ENCODE measurements at regions not wholly inside any gene's neighbourhood (a gene's known extent, or its start where the extent isn't known, plus 50 kb on each side); places are given as distances from the start of the nearest gene placed in this dataset.

- no peak overlapping the region for H2AK5ac ChIP-seq (ENCODE audit: low read depth, low read length)
- POLR2A ChIA-PET (ENCODE audit: unreplicated experiment): interaction anchor here (0.6 to 0.7 kb wide), 2 partner anchors 190 to 395 kb away, joined by 7 to 10 read pairs; no protein-coding TSS in a partner anchor
- H2BK120ac ChIP-seq (ENCODE audit: low read depth, low read length): no peak overlapping the region
- H3K56ac ChIP-seq (ENCODE audit: extremely low read depth, insufficient read depth, low read length): no peak overlapping the region
- no TSS peak for BruUV-seq (replicated peaks)
- no peaks in the 10 kb centered on the region for H3K4me1 ChIP-seq (ENCODE audit: control insufficient read depth, insufficient read depth, low read length)
- no peak for ATAC-seq (ENCODE audit: low read depth)
- H3K4me2 ChIP-seq (ENCODE audit: low read depth, low read length): no peak overlapping the region
- dilution Hi-C loops (cut with HindIII; ENCODE audit: low sequenced_read_pairs, unreplicated experiment) (no loop called here), intact Hi-C loops (cut with micrococcal nuclease) (loop anchor here (5.0 kb wide), 1 partner anchor 87 kb away; no protein-coding TSS in a partner anchor), in situ Hi-C loops (cut with MboI; ENCODE audit: low sequenced_read_pairs) (no loop called here)
- H3K27ac ChIP-seq (ENCODE audit: insufficient read depth, low read length): no peak overlapping the region
- DNase-seq: no peak
- no peaks in the 10 kb centered on the region for H3K9me1 ChIP-seq (ENCODE audit: insufficient read depth, low read length)
- no peak overlapping the region for H3K23ac ChIP-seq (ENCODE audit: low read depth, low read length)
- H2AK9ac ChIP-seq (replicated peaks; ENCODE audit: low read depth, low read length, poor library complexity): no peak overlapping the region
- H2BK5ac ChIP-seq (ENCODE audit: low read depth, low read length, poor library complexity, severe bottlenecking): no peak overlapping the region
- H2BK20ac ChIP-seq (ENCODE audit: low read depth, low read length): no peak overlapping the region
- H2BK15ac ChIP-seq (ENCODE audit: low read depth, low read length): no peak overlapping the region
- TF ChIP-seq RAD21 (IDR thresholded peaks at IDR 0.05; ENCODE audit: low read length): no peak
- no peak for TF ChIP-seq POLR2A (IDR thresholded peaks at IDR 0.05; ENCODE audit: low read depth, low read length)
- TF ChIP-seq CTCF (conservative IDR thresholded peaks at IDR 0.05; ENCODE audit: low read depth, low read length): no peak
- H4K8ac ChIP-seq (ENCODE audit: low read depth in 2 of 2, low read length in 2 of 2): no peak overlapping the region
- H3K36me3 ChIP-seq (ENCODE audit: control insufficient read depth, insufficient read depth, low read length): no peaks in the 10 kb centered on the region
- H3K27me3 ChIP-seq (ENCODE audit: control insufficient read depth, insufficient read depth, low read length): no peaks in the 10 kb centered on the region
- H3K9me3 ChIP-seq (ENCODE audit: control insufficient read depth, insufficient read depth, low read length): no peaks in the 10 kb centered on the region
- no peak overlapping the region for H4K5ac ChIP-seq (ENCODE audit: low read depth, low read length)
- no peaks in the 10 kb centered on the region for H4K20me1 ChIP-seq (ENCODE audit: insufficient read depth, low read length)
- H3K79me1 ChIP-seq (ENCODE audit: low read depth in 1 of 2, low read length in 2 of 2): no peaks in the 10 kb centered on the region
- no peak overlapping the region for H3K9ac ChIP-seq (ENCODE audit: low read depth, low read length)
- CTCF ChIA-PET: no interaction called here
- no peak overlapping the region for H3K14ac ChIP-seq (replicated peaks; ENCODE audit: low read depth, low read length)
- WGBS, 2 experiments (ENCODE audit: extremely low coverage in 2 of 2, insufficient read length in 1 of 2): 80% methylated on average over 1 of the region's 3 CpGs; no CpG with 5 or more reads in 1 of the 2 experiments
- H3K4me3 ChIP-seq (ENCODE audit: insufficient read depth, low read depth, low read length): no peak overlapping the region
- no peak overlapping the region for H4K91ac ChIP-seq (ENCODE audit: insufficient read depth, low read depth, low read length)
- H3K4ac ChIP-seq (ENCODE audit: low read depth, low read length): no peak overlapping the region
- no peak overlapping the region for H3K18ac ChIP-seq (ENCODE audit: low read depth, low read length)
- H2AFZ ChIP-seq (replicated peaks; ENCODE audit: low read length, poor library complexity): no peak overlapping the region
Observed at GRCh38 chr7:82615527-82615926, 171.9 kb upstream of the CACNA2D1 start.
